Fibroblast of pulmonary artery (primary cell): ENCODE measurements at regions not wholly inside any gene's neighbourhood (a gene's known extent, or its start where the extent isn't known, plus 50 kb on each side); places are given as distances from the start of the nearest gene placed in this dataset.
"Not testable (repeated sequence)": the region's sequence is repeated elsewhere in the genome, so short reads cannot be mapped to it uniquely, and the experiment has no call there.

Source experiments
- DNase-seq: peaks from one replicate; pipeline ENCODE4 v3.0.0-alpha.2; 2010; ENCODE audit warnings: low read depth
- H3K4me3 ChIP-seq: replicated peaks from 2 replicates; pipeline ENCODE4 v1.5.1; 2011; ENCODE audit warnings: low read depth, mild to moderate bottlenecking, control low read depth, low read length, moderate library complexity
- TF ChIP-seq, protein P1 (sequence below): IDR thresholded peaks from 2 replicates; pipeline ENCODE4 v1.5.1; 2011; ENCODE audit warnings: mild to moderate bottlenecking, control low read depth, low read length, inconsistent platforms; ENCODE audit errors: missing control alignments

DNA sequence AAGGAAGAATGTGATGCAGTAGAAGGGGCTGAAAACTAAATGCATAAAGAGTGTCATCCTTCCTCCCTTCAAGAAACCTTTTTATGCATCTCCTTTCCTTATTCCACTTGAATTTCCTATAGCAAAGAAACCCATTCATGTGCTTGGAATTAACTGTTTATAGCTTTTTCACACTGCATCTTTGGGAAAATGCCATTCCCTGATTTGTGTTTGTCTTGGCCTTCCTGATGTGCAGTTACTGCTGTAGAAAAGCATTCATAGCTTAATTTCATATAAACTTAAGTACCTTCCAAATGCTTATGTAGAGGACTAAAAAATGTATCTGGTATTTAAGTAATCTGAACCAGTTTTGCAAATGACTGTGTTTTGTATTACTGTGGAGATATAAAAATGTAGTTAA lies 61.8 kb downstream of the SDR9C7 start:
- H3K4me3 ChIP-seq, result no peak overlapping the region
- TF ChIP-seq, protein P1, sequence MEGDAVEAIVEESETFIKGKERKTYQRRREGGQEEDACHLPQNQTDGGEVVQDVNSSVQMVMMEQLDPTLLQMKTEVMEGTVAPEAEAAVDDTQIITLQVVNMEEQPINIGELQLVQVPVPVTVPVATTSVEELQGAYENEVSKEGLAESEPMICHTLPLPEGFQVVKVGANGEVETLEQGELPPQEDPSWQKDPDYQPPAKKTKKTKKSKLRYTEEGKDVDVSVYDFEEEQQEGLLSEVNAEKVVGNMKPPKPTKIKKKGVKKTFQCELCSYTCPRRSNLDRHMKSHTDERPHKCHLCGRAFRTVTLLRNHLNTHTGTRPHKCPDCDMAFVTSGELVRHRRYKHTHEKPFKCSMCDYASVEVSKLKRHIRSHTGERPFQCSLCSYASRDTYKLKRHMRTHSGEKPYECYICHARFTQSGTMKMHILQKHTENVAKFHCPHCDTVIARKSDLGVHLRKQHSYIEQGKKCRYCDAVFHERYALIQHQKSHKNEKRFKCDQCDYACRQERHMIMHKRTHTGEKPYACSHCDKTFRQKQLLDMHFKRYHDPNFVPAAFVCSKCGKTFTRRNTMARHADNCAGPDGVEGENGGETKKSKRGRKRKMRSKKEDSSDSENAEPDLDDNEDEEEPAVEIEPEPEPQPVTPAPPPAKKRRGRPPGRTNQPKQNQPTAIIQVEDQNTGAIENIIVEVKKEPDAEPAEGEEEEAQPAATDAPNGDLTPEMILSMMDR, result no peak
- no peak for DNase-seq

DNA sequence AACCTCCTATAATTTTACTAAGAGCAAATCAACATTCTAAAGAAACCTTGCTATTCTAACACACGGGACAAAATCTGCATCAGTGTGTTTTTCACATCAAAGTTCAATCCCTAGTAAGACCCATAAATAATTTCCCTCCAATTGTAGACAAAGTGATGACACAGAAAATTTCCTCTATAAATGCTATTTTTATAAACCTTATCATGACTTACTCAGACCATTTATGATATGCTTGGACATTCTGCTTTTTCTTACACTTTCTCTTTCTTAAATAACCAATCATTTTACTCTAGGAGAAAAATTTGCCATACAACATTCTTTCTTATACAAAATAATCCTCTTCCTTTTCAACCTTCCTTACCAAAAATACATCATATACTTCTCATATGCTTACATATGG lies 67.0 kb downstream of the SDR9C7 start:
- TF ChIP-seq, protein P1, result no peak
- no peak for DNase-seq
- no peak overlapping the region for H3K4me3 ChIP-seq

DNA sequence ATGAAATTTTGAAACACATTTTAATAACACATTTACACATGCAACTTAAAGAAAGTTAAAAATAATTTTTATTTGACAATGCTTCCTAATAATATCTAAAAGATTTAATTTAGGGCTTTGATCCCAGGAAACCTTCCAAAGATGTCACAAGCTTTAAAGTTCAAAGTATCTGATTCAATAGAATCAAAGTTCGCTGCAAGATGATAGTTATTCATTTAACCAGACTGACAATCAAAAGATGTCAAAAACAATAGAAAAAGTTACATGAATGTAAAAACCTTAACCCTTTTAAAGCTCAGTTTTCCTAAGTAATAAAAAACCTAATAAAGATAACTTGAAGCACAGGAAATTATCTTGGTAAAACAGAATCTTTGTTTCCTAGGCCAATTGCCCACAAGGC lies 67.7 kb downstream of the SDR9C7 start:
- H3K4me3 ChIP-seq, result no peak overlapping the region
- DNase-seq, result no peak
- TF ChIP-seq, protein P1, result no peak

DNA sequence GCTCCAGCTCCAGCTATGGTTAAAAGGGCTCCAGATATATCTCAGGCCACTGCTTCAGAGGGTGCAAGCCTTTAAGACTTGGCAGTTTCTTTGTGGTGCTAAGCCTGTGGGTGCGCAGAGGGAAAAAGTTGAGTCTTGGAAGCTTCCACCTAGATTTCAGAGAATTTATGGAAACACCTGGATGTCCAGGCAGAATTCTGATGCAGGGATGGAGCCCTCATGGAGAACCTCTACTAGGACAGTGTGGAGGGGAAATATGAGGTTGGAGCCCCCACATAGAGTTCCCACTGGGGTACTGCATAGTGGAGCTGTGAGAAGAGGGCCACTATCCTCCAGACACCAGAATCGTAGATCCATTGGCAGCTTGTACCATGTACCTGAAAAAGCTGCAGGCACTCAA lies 69.9 kb downstream of the SDR9C7 start:
- no peak for DNase-seq
- H3K4me3 ChIP-seq, result no peak overlapping the region
- TF ChIP-seq, protein P1, result no peak

DNA sequence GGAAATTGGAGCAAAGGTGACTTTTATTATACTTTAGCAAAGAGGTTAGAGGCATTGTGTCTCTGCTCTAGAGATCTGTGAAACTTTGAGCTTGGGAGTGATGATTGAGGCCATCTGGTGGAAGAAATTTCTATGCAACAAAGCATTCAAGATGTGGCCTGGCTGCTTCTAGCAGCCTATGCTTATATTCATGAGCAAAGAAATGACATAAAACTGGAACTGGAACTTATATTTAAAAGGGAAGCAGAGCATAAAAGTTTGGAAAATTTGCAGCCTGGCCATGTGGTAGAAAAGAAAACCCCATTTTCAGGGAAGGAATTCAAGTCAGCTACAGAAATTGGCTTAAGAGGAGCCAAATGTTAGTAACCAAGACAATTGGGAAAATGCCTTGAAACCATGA lies 70.4 kb downstream of the SDR9C7 start:
- no peak for DNase-seq
- no peak overlapping the region for H3K4me3 ChIP-seq
- TF ChIP-seq, protein P1, result no peak

DNA sequence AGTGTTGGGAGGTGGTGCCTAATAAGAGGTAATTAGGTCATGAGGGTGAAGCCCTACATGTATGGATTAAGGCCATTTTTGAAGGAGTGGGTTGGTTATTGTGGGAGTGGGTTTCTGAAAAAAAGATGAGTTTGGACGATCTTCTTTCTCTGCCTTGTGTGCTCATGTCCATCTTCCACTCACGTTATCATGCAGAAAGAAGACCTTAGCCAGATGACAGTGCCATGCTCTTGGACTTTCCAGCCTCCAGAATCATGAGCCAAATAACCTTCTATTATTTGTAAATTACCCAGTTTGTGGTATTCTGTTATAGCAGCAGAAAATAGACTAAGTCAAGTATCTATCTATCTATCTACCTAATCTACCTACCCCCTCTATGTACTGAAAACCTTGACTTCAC lies 71.9 kb downstream of the SDR9C7 start:
- TF ChIP-seq, protein P1, result no peak
- DNase-seq, result no peak
- H3K4me3 ChIP-seq, result no peak overlapping the region

DNA sequence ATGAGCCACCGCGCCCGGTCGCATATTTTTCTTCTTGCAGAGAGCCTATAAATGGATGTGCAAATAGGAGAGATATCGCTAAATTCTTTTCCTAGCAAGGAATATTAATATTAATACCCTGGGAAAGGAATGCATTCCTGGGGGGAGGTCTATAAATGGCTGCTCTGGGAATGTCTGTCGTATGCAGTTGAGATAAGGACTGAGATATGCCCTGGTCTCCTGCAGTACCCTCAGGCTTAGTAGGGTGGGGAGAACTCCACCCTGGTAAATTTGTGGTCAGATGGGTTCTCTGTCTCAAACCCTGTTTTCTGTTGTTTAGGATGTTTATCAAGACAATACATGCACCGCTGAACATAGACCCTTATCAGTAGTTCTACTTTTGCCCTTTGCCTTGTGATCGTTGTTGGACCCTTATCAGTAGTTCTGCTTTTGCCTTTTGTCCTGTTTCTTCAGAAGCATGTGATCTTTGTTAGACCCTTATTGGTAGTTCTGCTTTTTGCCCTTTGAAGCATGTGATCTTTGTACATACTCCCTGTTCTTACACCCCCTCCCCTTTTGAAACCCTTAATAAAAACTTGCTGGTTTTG lies 80.7 kb downstream of the SDR9C7 start:
- DNase-seq, H3K4me3 ChIP-seq: not testable (repeated sequence)
